SU-DHL-6 (cell line): ENCODE measurements at regions not wholly inside any gene's neighbourhood (a gene's known extent, or its start where the extent isn't known, plus 50 kb on each side); places are given as distances from the start of the nearest gene placed in this dataset.

Experiments used
- H2AFZ ChIP-seq: fragments of 200-600 bp; sonication (generic); 2 replicates; pipeline ENCODE4 v1.6.1; 2014; ENCODE audit warnings: low read depth, mild to moderate bottlenecking, moderate library complexity, mixed read lengths, antibody characterized with exemption, low read length; ENCODE audit not compliant: severe bottlenecking
- H3F3A ChIP-seq: fragments of 200-600 bp; shearing (Covaris generic); 2 replicates; pipeline ENCODE4 v1.6.0; 2016; ENCODE audit warnings: antibody characterized with exemption, mild to moderate bottlenecking; ENCODE audit not compliant: insufficient read depth
- H3K27ac ChIP-seq: fragments of 200-600 bp; sonication (generic); 2 replicates; pipeline ENCODE4 v1.5.1; 2016; ENCODE audit warnings: low read depth, mild to moderate bottlenecking, low read length, moderate library complexity, mixed read lengths
- H3K27me3 ChIP-seq: fragments of 200-600 bp; sonication (generic), shearing (Covaris generic); 2 replicates; pipeline ENCODE4 v1.6.0; 2014; ENCODE audit warnings: mild to moderate bottlenecking, low read length
- H3K36me3 ChIP-seq: fragments of 200-600 bp; sonication (generic); 2 replicates; pipeline ENCODE4 v1.6.1; 2014; ENCODE audit warnings: mild to moderate bottlenecking, low read length, mixed read lengths
- H3K4me2 ChIP-seq: fragments of 300-600, 200-600 bp; shearing (Covaris generic), sonication (generic); 2 replicates; pipeline ENCODE4 v1.6.0; 2014; ENCODE audit warnings: low read length, low read depth, mild to moderate bottlenecking; ENCODE audit not compliant: poor library complexity, severe bottlenecking
- H3K4me3 ChIP-seq: fragments of 200-600 bp; sonication (generic); 2 replicates; pipeline ENCODE4 v1.5.1; 2014; ENCODE audit warnings: antibody characterized with exemption, low read length, mild to moderate bottlenecking, mixed read lengths; ENCODE audit not compliant: insufficient read depth, poor library complexity, severe bottlenecking
- H3K79me2 ChIP-seq: fragments of 200-600 bp; sonication (generic); 2 replicates; pipeline ENCODE4 v1.6.1; 2014; ENCODE audit warnings: mild to moderate bottlenecking, low read length, moderate library complexity; ENCODE audit not compliant: insufficient read depth
- H3K9ac ChIP-seq: fragments of 200-600 bp; sonication (generic); 2 replicates; pipeline ENCODE4 v1.7.0; 2014; ENCODE audit warnings: mild to moderate bottlenecking, low read length
- H3K9me2 ChIP-seq: fragments of 200-600 bp; sonication (generic); replicated peaks from 2 replicates; pipeline ENCODE4 v1.6.1; 2014; ENCODE audit warnings: low read length; ENCODE audit not compliant: insufficient read depth
- H3K9me3 ChIP-seq: fragments of 200-600 bp; sonication (generic); 2 replicates; pipeline ENCODE4 v1.6.1; 2014; ENCODE audit warnings: low read length, mixed read lengths; ENCODE audit not compliant: insufficient read depth
- H4K20me1 ChIP-seq: fragments of 200-600 bp; sonication (generic); 2 replicates; pipeline ENCODE4 v1.6.1; 2014; ENCODE audit warnings: low read depth, mild to moderate bottlenecking, antibody characterized with exemption, low read length, moderate library complexity, mixed read lengths
- CTCF ChIP-seq: fragments of 200-600 bp; sonication (generic); IDR thresholded peaks from one replicate; pipeline ENCODE4 v1.5.1; 2017; ENCODE audit warnings: antibody characterized with exemption, mild to moderate bottlenecking, low read length, moderate library complexity; ENCODE audit not compliant: insufficient read depth, poor library complexity, severe bottlenecking
- EZH2phosphoT487 ChIP-seq: fragments of 200-600 bp; sonication (generic), shearing (Covaris generic); conservative IDR thresholded peaks from 2 replicates; pipeline ENCODE4 v1.6.1; 2018; ENCODE audit warnings: mild to moderate bottlenecking, antibody characterized with exemption, low read length, moderate library complexity, mixed read lengths

- no peaks in the 10 kb centered on the region for H4K20me1 ChIP-seq
- no peaks in the 10 kb centered on the region; the same call in 1 of the 2 replicates for H3F3A ChIP-seq
- H3K4me3 ChIP-seq, result no peak overlapping the region
- H3K9ac ChIP-seq, result no peak overlapping the region
- H3K9me3 ChIP-seq, result no peaks in the 10 kb centered on the region
- H2AFZ ChIP-seq, result no peak overlapping the region
- TF ChIP-seq CTCF, result no peak
- TF ChIP-seq EZH2phosphoT487, result no peak
- no peak overlapping the region for H3K4me2 ChIP-seq
- no peaks in the 10 kb centered on the region for H3K9me2 ChIP-seq
- no peaks in the 10 kb centered on the region for H3K79me2 ChIP-seq
- no peak overlapping the region for H3K27ac ChIP-seq
- H3K36me3 ChIP-seq, result no peaks in the 10 kb centered on the region
- H3K27me3 ChIP-seq, result no peaks in the 10 kb centered on the region
Measured at GRCh38 chr1:191992118-191992517, 166.1 kb upstream of the RGS18 start.

- H3K79me2 ChIP-seq, result no peaks in the 10 kb centered on the region
- H3K4me2 ChIP-seq, result no peak overlapping the region
- TF ChIP-seq EZH2phosphoT487, result no peak
- TF ChIP-seq CTCF, result no peak
- no peaks in the 10 kb centered on the region for H3K27me3 ChIP-seq
- no peak overlapping the region for H3K27ac ChIP-seq
- H4K20me1 ChIP-seq, result no peaks in the 10 kb centered on the region
- no peaks in the 10 kb centered on the region; the same call in 1 of the 2 replicates for H3F3A ChIP-seq
- no peaks in the 10 kb centered on the region for H3K36me3 ChIP-seq
- no peaks in the 10 kb centered on the region for H3K9me2 ChIP-seq
- H3K4me3 ChIP-seq, result no peak overlapping the region
- no peaks in the 10 kb centered on the region for H3K9me3 ChIP-seq
- no peak overlapping the region for H3K9ac ChIP-seq
- H2AFZ ChIP-seq, result peak overlapping the region; percentile 31
Measured at GRCh38 chr1:191993549-191993948, 164.7 kb upstream of the RGS18 start.

- Histone ChIP-seq H3K79me2 (no peaks in the 10 kb centered on the region), H3K36me3 (0 out of 2 replicates have a peak, but pooled peaks cover 3% of the 10 kb centered on the region), H3K9me2 (no peaks in the 10 kb centered on the region), H3F3A (no peaks in the 10 kb centered on the region; the same call in 1 of the 2 replicates), H3K4me3 (no peak overlapping the region), H4K20me1 (no peaks in the 10 kb centered on the region), H3K27ac (no peak overlapping the region), H3K4me2 (no peak overlapping the region), H2AFZ (no peak overlapping the region), H3K9me3 (no peaks in the 10 kb centered on the region), H3K27me3 (no peaks in the 10 kb centered on the region), H3K9ac (no peak overlapping the region)
- no peak for TF ChIP-seq EZH2phosphoT487
- TF ChIP-seq CTCF, result no peak
Measured at GRCh38 chr1:192002063-192002462, 156.2 kb upstream of the RGS18 start.
